ENCODE measurements at regions not wholly inside any gene's neighbourhood (a gene's known extent, or its start where the extent isn't known, plus 50 kb on each side); places are given as distances from the start of the nearest gene placed in this dataset.

DNA sequence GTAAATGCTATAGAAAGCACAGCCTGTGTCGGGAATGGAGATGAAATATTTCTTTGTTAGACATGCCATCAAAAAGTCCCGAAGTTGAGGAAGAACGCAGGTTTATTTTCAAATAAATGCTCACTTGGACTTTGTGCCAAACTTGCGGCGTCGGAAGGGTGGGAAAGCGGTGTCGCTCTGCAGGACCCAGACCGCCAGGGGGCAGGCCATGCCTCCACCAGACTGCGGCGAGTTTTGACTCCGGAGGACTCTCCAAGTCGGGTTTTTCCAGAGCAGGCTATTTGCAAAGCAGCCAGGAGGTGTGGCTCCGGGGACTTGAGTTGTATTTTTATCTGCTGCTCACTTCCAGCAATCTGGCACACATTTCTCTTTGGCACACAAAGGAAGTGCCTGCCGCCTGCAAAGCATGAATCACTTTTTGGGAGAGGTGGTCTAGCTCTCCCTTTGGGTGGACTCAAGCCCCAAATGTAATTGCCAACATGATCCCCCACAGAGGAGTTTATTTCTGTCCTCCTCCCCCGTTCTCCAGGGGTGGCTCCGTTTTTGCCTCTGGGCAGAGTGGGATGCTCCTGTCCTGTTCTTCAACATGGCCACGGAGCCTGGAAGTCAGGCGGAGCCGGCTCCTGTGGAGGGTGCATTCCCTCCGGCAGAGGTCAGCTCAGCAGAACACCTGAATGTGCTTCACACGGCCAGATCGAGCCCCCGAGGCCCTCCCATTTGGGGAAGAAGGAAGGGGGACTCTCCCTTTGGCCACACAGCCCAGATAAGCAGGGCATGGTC is 82.3 kb upstream of the GPR26 start:
- no peak for TF ChIP-seq PPARA (CRISPR knock-in tag; IDR thresholded peaks at IDR 0.05; ENCODE audit: borderline replicate concordance)
- TF ChIP-seq GLIS3 (CRISPR knock-in tag; IDR thresholded peaks at IDR 0.05) = no peak
- no peak for TF ChIP-seq BACH2 (CRISPR knock-in tag; IDR thresholded peaks at IDR 0.05; ENCODE audit: borderline replicate concordance)
- no peak for TF ChIP-seq ZC3H10 (CRISPR knock-in tag; IDR thresholded peaks at IDR 0.05)
- no peak for TF ChIP-seq OSR1 (CRISPR knock-in tag; IDR thresholded peaks at IDR 0.05)
- TF ChIP-seq RARB (CRISPR knock-in tag; IDR thresholded peaks at IDR 0.05) = no peak
- no peak for TF ChIP-seq SNAI2 (CRISPR knock-in tag; IDR thresholded peaks at IDR 0.05)
- TF ChIP-seq, protein P1, sequence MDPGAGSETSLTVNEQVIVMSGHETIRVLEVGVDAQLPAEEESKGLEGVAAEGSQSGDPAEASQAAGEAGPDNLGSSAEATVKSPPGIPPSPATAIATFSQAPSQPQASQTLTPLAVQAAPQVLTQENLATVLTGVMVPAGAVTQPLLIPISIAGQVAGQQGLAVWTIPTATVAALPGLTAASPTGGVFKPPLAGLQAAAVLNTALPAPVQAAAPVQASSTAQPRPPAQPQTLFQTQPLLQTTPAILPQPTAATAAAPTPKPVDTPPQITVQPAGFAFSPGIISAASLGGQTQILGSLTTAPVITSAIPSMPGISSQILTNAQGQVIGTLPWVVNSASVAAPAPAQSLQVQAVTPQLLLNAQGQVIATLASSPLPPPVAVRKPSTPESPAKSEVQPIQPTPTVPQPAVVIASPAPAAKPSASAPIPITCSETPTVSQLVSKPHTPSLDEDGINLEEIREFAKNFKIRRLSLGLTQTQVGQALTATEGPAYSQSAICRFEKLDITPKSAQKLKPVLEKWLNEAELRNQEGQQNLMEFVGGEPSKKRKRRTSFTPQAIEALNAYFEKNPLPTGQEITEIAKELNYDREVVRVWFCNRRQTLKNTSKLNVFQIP (CRISPR knock-in tag; IDR thresholded peaks at IDR 0.05; ENCODE audit: borderline replicate concordance, low read depth) = no peak
- TF ChIP-seq ZFP3 (CRISPR knock-in tag; IDR thresholded peaks at IDR 0.05) = no peak
- TF ChIP-seq CSDC2 (CRISPR knock-in tag; IDR thresholded peaks at IDR 0.05) = no peak
- TF ChIP-seq ZNF8 (CRISPR knock-in tag; IDR thresholded peaks at IDR 0.05) = no peak
- TF ChIP-seq ISL1 (CRISPR knock-in tag; IDR thresholded peaks at IDR 0.05) = no peak
- no peak for TF ChIP-seq ARNTL (CRISPR knock-in tag; IDR thresholded peaks at IDR 0.05; ENCODE audit: borderline replicate concordance, low read depth)
- TF ChIP-seq TCF4 (CRISPR knock-in tag; IDR thresholded peaks at IDR 0.05; ENCODE audit: borderline replicate concordance) = no peak
- peak; percentile 71 for ATAC-seq

DNA sequence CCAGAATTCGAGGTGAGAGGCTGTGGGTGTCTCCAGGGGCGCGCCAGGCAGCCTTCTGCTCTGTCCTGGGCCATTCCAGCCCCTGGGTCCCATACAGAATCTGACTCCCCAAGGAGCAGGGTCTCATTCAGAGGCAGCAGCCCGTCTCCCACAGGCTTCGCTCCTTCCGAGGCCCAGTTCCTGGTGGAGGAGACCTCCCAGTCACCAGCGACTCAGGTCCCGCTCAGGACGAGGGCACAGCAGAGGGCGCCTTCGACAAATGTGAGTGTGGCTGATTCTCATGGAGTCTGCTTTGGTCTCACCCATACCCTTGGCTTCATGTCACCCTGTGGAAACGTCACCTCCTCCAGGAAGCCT is 81.8 kb upstream of the GPR26 start:
- ATAC-seq = no peak
- TF ChIP-seq GLIS3 (CRISPR knock-in tag; IDR thresholded peaks at IDR 0.05) (no peak), ZC3H10 (CRISPR knock-in tag; IDR thresholded peaks at IDR 0.05) (no peak), TCF4 (CRISPR knock-in tag; IDR thresholded peaks at IDR 0.05; ENCODE audit: borderline replicate concordance) (no peak), ARNTL (CRISPR knock-in tag; IDR thresholded peaks at IDR 0.05; ENCODE audit: borderline replicate concordance, low read depth) (no peak), RARB (CRISPR knock-in tag; IDR thresholded peaks at IDR 0.05) (no peak), ZNF565 (CRISPR knock-in tag; conservative IDR thresholded peaks at IDR 0.05; ENCODE audit: low read depth) (no peak), ZNF70 (CRISPR knock-in tag; IDR thresholded peaks at IDR 0.05) (no peak), ZFP3 (CRISPR knock-in tag; IDR thresholded peaks at IDR 0.05) (no peak), ZFP30 (CRISPR knock-in tag; IDR thresholded peaks at IDR 0.05) (no peak)
- TF ChIP-seq, protein P2, sequence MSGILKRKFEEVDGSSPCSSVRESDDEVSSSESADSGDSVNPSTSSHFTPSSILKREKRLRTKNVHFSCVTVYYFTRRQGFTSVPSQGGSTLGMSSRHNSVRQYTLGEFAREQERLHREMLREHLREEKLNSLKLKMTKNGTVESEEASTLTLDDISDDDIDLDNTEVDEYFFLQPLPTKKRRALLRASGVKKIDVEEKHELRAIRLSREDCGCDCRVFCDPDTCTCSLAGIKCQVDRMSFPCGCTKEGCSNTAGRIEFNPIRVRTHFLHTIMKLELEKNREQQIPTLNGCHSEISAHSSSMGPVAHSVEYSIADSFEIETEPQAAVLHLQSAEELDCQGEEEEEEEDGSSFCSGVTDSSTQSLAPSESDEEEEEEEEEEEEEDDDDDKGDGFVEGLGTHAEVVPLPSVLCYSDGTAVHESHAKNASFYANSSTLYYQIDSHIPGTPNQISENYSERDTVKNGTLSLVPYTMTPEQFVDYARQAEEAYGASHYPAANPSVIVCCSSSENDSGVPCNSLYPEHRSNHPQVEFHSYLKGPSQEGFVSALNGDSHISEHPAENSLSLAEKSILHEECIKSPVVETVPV (CRISPR knock-in tag; IDR thresholded peaks at IDR 0.05) = no peak
- TF ChIP-seq, protein P3, sequence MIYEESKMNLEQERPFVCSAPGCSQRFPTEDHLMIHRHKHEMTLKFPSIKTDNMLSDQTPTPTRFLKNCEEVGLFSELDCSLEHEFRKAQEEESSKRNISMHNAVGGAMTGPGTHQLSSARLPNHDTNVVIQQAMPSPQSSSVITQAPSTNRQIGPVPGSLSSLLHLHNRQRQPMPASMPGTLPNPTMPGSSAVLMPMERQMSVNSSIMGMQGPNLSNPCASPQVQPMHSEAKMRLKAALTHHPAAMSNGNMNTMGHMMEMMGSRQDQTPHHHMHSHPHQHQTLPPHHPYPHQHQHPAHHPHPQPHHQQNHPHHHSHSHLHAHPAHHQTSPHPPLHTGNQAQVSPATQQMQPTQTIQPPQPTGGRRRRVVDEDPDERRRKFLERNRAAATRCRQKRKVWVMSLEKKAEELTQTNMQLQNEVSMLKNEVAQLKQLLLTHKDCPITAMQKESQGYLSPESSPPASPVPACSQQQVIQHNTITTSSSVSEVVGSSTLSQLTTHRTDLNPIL (CRISPR knock-in tag; IDR thresholded peaks at IDR 0.05; ENCODE audit: low read depth) = no peak
- TF ChIP-seq, protein P4, sequence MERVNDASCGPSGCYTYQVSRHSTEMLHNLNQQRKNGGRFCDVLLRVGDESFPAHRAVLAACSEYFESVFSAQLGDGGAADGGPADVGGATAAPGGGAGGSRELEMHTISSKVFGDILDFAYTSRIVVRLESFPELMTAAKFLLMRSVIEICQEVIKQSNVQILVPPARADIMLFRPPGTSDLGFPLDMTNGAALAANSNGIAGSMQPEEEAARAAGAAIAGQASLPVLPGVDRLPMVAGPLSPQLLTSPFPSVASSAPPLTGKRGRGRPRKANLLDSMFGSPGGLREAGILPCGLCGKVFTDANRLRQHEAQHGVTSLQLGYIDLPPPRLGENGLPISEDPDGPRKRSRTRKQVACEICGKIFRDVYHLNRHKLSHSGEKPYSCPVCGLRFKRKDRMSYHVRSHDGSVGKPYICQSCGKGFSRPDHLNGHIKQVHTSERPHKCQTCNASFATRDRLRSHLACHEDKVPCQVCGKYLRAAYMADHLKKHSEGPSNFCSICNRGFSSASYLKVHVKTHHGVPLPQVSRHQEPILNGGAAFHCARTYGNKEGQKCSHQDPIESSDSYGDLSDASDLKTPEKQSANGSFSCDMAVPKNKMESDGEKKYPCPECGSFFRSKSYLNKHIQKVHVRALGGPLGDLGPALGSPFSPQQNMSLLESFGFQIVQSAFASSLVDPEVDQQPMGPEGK (CRISPR knock-in tag; IDR thresholded peaks at IDR 0.05; ENCODE audit: borderline replicate concordance) = no peak
- TF ChIP-seq, protein P1 (CRISPR knock-in tag; IDR thresholded peaks at IDR 0.05; ENCODE audit: borderline replicate concordance, low read depth) = no peak

Data from SK-N-SH treated with all-trans-retinoic acid at 6 μM for 48 hours (cell line).